ENCODE measurements at regions not wholly inside any gene's neighbourhood (a gene's known extent, or its start where the extent isn't known, plus 50 kb on each side); places are given as distances from the start of the nearest gene placed in this dataset.

GRCh38 chr21:31455506-31455905 is 111.4 kb upstream of the TIAM1 start:
- TF ChIP-seq CTCF (IDR thresholded peaks at IDR 0.05; ENCODE audit: low read depth, low read length, missing input control): no peak
- no peak for TF ChIP-seq REST (IDR thresholded peaks at IDR 0.05)
- TF ChIP-seq SP1 (IDR thresholded peaks at IDR 0.05): no peak

All from liver (tissue), 3 donors.